ENCODE measurements at regions not wholly inside any gene's neighbourhood (a gene's known extent, or its start where the extent isn't known, plus 50 kb on each side); places are given as distances from the start of the nearest gene placed in this dataset.

DNA sequence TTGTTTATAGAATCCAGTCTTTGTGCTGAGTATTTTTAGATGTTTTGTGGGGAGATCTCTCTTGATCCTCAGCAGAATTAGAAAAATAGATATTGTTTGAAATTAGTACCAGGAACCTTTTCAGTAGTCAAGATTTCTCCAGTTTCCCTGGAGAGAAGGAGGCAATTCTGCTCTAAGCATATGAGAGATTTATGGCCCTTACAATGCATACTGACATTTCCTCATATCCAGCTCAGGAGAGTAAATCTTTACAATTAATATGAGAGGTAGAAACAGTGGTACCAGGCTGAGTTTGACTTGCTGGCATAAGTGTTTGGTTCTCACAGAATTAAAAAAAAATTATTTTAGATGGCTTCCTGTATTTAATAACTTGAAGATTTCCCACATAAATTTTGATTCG is 239.1 kb upstream of the SGO1 start:
- TF ChIP-seq CTCF (IDR thresholded peaks at IDR 0.05; ENCODE audit: unreplicated experiment in 3 of 3), result no peak
- Mint-ChIP-seq H3K27ac (no peak overlapping the region), H3K27me3 (ENCODE audit: low read depth) (no peaks in the 10 kb centered on the region), H3K4me3 (no peak overlapping the region), H3K9me3 (peaks cover 31% of the 10 kb centered on the region), H3K36me3 (ENCODE audit: low read depth) (no peaks in the 10 kb centered on the region), H3K4me1 (peaks cover 10% of the 10 kb centered on the region)

- Mint-ChIP-seq H3K36me3 (ENCODE audit: low read depth) (no peaks in the 10 kb centered on the region), H3K9me3 (peaks cover 24% of the 10 kb centered on the region), H3K27ac (no peak overlapping the region), H3K27me3 (ENCODE audit: low read depth) (no peaks in the 10 kb centered on the region), H3K4me3 (no peak overlapping the region), H3K4me1 (peaks cover 10% of the 10 kb centered on the region)
- no peak for TF ChIP-seq CTCF (IDR thresholded peaks at IDR 0.05; ENCODE audit: unreplicated experiment in 3 of 3)
Measured at GRCh38 chr3:20424086-20424485, 238.1 kb upstream of the SGO1 start.

- H3K27me3 Mint-ChIP-seq (ENCODE audit: low read depth), result no peaks in the 10 kb centered on the region
- peaks cover 10% of the 10 kb centered on the region for H3K9me3 Mint-ChIP-seq
Measured at GRCh38 chr3:20422391-20422790, 236.4 kb upstream of the SGO1 start.

DNA sequence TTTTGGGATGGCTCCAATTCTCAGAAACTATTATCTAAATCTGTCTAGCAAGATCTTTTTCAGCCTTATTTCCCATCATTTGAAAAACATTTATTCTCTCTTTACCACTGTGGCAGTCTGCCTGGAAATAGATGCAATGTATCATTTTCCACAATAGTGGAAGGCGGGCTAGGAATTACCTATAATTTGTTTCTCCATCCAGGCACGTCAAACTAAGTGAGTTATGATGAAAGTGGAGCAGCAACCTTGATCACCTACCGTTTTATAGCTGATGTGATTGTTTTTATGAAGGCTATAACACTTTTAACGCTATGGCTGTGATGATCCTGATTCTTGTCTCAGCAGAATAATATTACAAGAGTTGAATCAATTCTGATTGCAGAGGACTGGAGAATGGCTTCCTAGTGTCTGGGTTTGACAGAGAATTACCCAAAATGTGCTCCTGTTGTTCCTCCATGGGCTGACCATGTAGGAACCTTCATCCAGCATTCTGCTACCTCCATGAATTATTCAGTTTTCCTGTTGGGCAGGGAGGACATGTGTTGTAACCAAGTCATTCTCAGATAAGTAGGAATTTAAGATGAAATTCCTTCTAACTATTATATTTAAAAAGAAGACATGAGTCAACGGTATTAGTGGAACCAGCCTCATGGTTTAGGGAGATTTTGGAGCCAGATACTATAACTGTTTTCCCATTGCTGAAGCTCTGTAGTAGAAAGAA is 231.5 kb upstream of the SGO1 start:
- no peak for TF ChIP-seq CTCF (IDR thresholded peaks at IDR 0.05; ENCODE audit: unreplicated experiment in 3 of 3)
- Mint-ChIP-seq H3K4me1 (no peaks in the 10 kb centered on the region), H3K4me3 (no peak overlapping the region), H3K36me3 (ENCODE audit: low read depth) (no peaks in the 10 kb centered on the region), H3K27ac (no peak overlapping the region), H3K9me3 (no peaks in the 10 kb centered on the region), H3K27me3 (ENCODE audit: low read depth) (peaks cover 3% of the 10 kb centered on the region)

More at GRCh38 chr3:20422391-20422790, 236.4 kb upstream of the SGO1 start:
- TF ChIP-seq CTCF (IDR thresholded peaks at IDR 0.05; ENCODE audit: unreplicated experiment in 3 of 3), result no peak
- peaks cover 10% of the 10 kb centered on the region for H3K4me1 Mint-ChIP-seq
- no peaks in the 10 kb centered on the region for H3K36me3 Mint-ChIP-seq (ENCODE audit: low read depth)
- no peak overlapping the region for H3K27ac Mint-ChIP-seq
- H3K4me3 Mint-ChIP-seq, result no peak overlapping the region

DNA sequence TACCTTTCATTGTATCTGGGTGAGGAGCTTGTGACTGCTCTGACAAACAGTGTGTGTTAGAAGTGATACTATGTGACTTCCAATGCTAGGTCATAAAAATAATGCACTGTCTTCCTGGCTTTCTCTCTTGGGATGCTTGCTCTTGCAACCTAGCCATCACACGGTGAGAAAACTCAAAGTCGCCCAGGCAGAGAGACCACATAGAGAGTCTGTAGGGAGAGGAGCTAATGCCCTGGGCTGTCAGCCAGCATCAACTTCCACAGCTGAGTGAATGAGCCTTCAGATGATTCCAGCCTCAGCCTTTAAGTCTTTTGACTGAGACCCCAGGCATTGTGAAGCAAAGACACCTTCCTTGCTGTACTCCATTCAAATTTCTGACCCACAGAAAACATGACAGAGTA is 220.6 kb upstream of the SGO1 start:
- no peak for TF ChIP-seq CTCF (IDR thresholded peaks at IDR 0.05; ENCODE audit: unreplicated experiment in 3 of 3)
- Mint-ChIP-seq H3K27ac (peak overlapping the region in 2 of 3 experiments; percentile 6 to 24), H3K9me3 (no peaks in the 10 kb centered on the region), H3K4me1 (peaks cover 10% of the 10 kb centered on the region), H3K36me3 (ENCODE audit: low read depth) (no peaks in the 10 kb centered on the region), H3K4me3 (no peak overlapping the region), H3K27me3 (ENCODE audit: low read depth) (no peaks in the 10 kb centered on the region)

DNA sequence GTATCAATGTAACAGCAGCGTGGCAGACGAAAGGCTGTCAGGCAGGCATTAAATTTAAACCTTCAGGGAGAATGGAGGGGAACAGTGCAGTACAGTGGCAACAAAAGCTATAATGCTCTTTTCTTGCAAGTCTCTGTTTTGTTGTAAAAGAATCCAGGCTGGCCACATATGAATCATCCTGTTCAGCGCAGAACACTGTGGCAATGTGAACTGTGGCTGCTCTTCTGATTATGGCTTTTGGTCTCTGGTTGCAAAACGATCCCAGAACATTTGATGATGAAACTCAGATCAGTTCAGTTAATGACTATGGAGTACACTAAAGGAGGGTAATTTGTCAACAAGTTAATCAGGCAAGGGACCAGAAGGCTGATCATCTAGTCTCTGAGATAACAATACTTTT is 219.7 kb upstream of the SGO1 start:
- H3K4me1 Mint-ChIP-seq, result peaks cover 10% of the 10 kb centered on the region
- no peak overlapping the region for H3K27ac Mint-ChIP-seq
- no peak for TF ChIP-seq CTCF (IDR thresholded peaks at IDR 0.05; ENCODE audit: unreplicated experiment in 3 of 3)
- H3K36me3 Mint-ChIP-seq (ENCODE audit: low read depth), result no peaks in the 10 kb centered on the region
- H3K4me3 Mint-ChIP-seq, result no peak overlapping the region
- no peaks in the 10 kb centered on the region for H3K27me3 Mint-ChIP-seq (ENCODE audit: low read depth)
- no peaks in the 10 kb centered on the region for H3K9me3 Mint-ChIP-seq

All from nephron (organoid).